ENCODE measurements at regions not wholly inside any gene's neighbourhood (a gene's known extent, or its start where the extent isn't known, plus 50 kb on each side); places are given as distances from the start of the nearest gene placed in this dataset.

DNA sequence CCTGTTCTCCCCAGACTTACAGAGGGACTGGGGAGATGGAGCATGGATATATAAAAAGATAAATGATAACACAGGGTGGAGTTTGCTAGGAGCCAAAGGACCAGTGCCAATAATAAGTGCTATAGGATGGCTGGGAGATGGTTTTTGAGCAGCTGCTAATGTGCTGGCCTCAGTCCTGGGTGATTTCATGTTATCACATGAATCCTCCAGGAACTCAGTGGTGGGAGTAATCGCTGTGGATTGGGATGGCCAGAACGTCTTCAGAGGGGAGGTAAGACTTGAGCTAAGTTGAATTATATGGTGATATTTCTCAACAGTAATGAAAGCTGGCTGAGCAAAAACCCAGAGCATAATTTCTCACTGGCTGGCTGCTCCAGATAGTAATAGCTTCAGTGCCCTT lies 441.4 kb downstream of the SLC4A3 start:
- TF ChIP-seq, protein P1, sequence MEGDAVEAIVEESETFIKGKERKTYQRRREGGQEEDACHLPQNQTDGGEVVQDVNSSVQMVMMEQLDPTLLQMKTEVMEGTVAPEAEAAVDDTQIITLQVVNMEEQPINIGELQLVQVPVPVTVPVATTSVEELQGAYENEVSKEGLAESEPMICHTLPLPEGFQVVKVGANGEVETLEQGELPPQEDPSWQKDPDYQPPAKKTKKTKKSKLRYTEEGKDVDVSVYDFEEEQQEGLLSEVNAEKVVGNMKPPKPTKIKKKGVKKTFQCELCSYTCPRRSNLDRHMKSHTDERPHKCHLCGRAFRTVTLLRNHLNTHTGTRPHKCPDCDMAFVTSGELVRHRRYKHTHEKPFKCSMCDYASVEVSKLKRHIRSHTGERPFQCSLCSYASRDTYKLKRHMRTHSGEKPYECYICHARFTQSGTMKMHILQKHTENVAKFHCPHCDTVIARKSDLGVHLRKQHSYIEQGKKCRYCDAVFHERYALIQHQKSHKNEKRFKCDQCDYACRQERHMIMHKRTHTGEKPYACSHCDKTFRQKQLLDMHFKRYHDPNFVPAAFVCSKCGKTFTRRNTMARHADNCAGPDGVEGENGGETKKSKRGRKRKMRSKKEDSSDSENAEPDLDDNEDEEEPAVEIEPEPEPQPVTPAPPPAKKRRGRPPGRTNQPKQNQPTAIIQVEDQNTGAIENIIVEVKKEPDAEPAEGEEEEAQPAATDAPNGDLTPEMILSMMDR (IDR thresholded peaks at IDR 0.05): no peak
- TF ChIP-seq POLR2A (IDR thresholded peaks at IDR 0.05): no peak

Data from breast epithelium (tissue), 3 donors.